ENCODE measurements at regions not wholly inside any gene's neighbourhood (a gene's known extent, or its start where the extent isn't known, plus 50 kb on each side); places are given as distances from the start of the nearest gene placed in this dataset.

- DNase-seq: no peak
These were observed 97.1 kb upstream of the CELF4 start for GRCh38 chr18:37662546-37663339.

GRCh38 chr18:37662099-37662498, 96.5 kb upstream of the CELF4 start:
- DNase-seq: no peak

GRCh38 chr18:37661478-37661877, 95.9 kb upstream of the CELF4 start:
- no peak for DNase-seq

GRCh38 chr18:37661061-37661460, 95.5 kb upstream of the CELF4 start:
- no peak for DNase-seq

GRCh38 chr18:37660658-37661057, 95.1 kb upstream of the CELF4 start:
- DNase-seq: no peak

GRCh38 chr18:37659906-37660305, 94.3 kb upstream of the CELF4 start:
- DNase-seq: no peak

- no peak for DNase-seq
These were observed 93.3 kb upstream of the CELF4 start for GRCh38 chr18:37658894-37659293.

GRCh38 chr18:37657493-37657892, 91.9 kb upstream of the CELF4 start:
- no peak for DNase-seq

GRCh38 chr18:37654731-37655369, 89.3 kb upstream of the CELF4 start:
- no peak for DNase-seq

- no peak for DNase-seq
These were observed 88.4 kb upstream of the CELF4 start for GRCh38 chr18:37654034-37654433.

GRCh38 chr18:37653618-37654017, 88.0 kb upstream of the CELF4 start:
- DNase-seq: no peak

- no peak for DNase-seq
These were observed 84.3 kb upstream of the CELF4 start for GRCh38 chr18:37649930-37650329.

GRCh38 chr18:37649416-37649815, 83.8 kb upstream of the CELF4 start:
- DNase-seq: no peak

- no peak for DNase-seq
These were observed 76.0 kb upstream of the CELF4 start for GRCh38 chr18:37641573-37641972.

GRCh38 chr18:37640504-37640903, 74.9 kb upstream of the CELF4 start:
- no peak for DNase-seq

GRCh38 chr18:37639846-37640245, 74.2 kb upstream of the CELF4 start:
- DNase-seq: no peak

- DNase-seq: no peak
These were observed 71.9 kb upstream of the CELF4 start for GRCh38 chr18:37637478-37637850.

- no peak for DNase-seq
These were observed 71.4 kb upstream of the CELF4 start for GRCh38 chr18:37636831-37637477.

GRCh38 chr18:37634516-37634915, 68.9 kb upstream of the CELF4 start:
- DNase-seq: no peak

GRCh38 chr18:37631422-37631821, 65.8 kb upstream of the CELF4 start:
- no peak for DNase-seq

GRCh38 chr18:37630334-37630733, 64.7 kb upstream of the CELF4 start:
- no peak for DNase-seq

GRCh38 chr18:37628470-37629220, 63.0 kb upstream of the CELF4 start:
- no peak for DNase-seq

- DNase-seq: no peak
These were observed 58.7 kb upstream of the CELF4 start for GRCh38 chr18:37624318-37624717.

Data from stimulated activated CD4-positive, alpha-beta T cell treated with anti-CD3 and anti-CD28 coated beads, Interleukin-1b, Interleukin-23, amount 100 ng/mL, for 48 hours (primary cell).